HCT116 (cell line): ENCODE measurements at regions not wholly inside any gene's neighbourhood (a gene's known extent, or its start where the extent isn't known, plus 50 kb on each side); places are given as distances from the start of the nearest gene placed in this dataset.

Experiments used
- ATAC-seq: fragments of 200-7000 bp; cut with Tn5 transposase; 2 replicates; pipeline ENCODE4 v1.9.1; 2020; ENCODE audit warnings: mild to moderate bottlenecking, moderate library complexity
- BruUV-seq: library from RNA; stranded (reverse); fragments of 400-500 nt; replicated peaks from 2 replicates; lab custom pipeline; 2021; lab: Mats Ljungman, UMichigan
- CTCF ChIA-PET: fragments of 300-600 bp; sonication (Branson Sonifier 250); formaldehyde crosslinking; loops from one replicate; lab custom pipeline; 2021; ENCODE audit warnings: antibody characterized with exemption; lab: Charles Lee
- POLR2A ChIA-PET: fragments of 300-600, 350-600 bp; sonication (Branson Sonifier 250); formaldehyde crosslinking; loops from one replicate; lab custom pipeline; 2021; ENCODE audit warnings: antibody characterized with exemption; lab: Charles Lee
- RAD21 ChIA-PET, 2 experiments: fragments of 300-600 bp; sonication (Branson Sonifier 250); formaldehyde crosslinking; loops; one replicate each; lab custom pipeline; 2023; ENCODE audit warnings: low total read pairs in 2 of 2; ENCODE audit not compliant: uncharacterized antibody in 2 of 2, unreplicated experiment in 2 of 2, low non-redundant PET in 1 of 2; lab: Charles Lee
- DNase-seq: peaks from one replicate; pipeline ENCODE4 v3.0.0-alpha.2; 2010; ENCODE audit warnings: low read depth, low spot score
- H2AFZ ChIP-seq: fragments of 200-600 bp; shearing (Covaris generic), sonication (generic); 2 replicates; pipeline ENCODE4 v1.6.1; 2017; ENCODE audit warnings: low read depth, mixed run types, mixed read lengths, antibody characterized with exemption, low read length; ENCODE audit not compliant: poor library complexity, severe bottlenecking
- H3K27ac ChIP-seq: 2 replicates; pipeline ENCODE4 v1.5.1; 2012; ENCODE audit warnings: low read depth, low read length
- H3K27me3 ChIP-seq: fragments of 200-600 bp; sonication (generic); 2 replicates; pipeline ENCODE4 v1.6.1; 2016; ENCODE audit warnings: mixed run types, low read length, mixed read lengths; ENCODE audit not compliant: insufficient read depth
- H3K36me3 ChIP-seq, 2 experiments: fragments of 200-500 bp in 1 of 2; fragments of 200-600 bp in 1 of 2; sonication (Bioruptor generic) in 1 of 2; sonication (generic) in 1 of 2; 2 replicates each; pipeline versions ENCODE4 v1.5.1 to v1.6.1; 2014 to 2016; ENCODE audit warnings: low read length in 2 of 2, inconsistent platforms in 1 of 2, mixed read lengths in 1 of 2, mixed run types in 1 of 2; ENCODE audit not compliant: insufficient read depth in 2 of 2, control insufficient read depth in 1 of 2
- H3K4me1 ChIP-seq, 2 experiments: fragments of 200-600 bp in 1 of 2; sonication (generic) in 1 of 2; 2 replicates each; pipeline versions ENCODE4 v1.5.1 to v1.6.1; 2012 to 2017; ENCODE audit warnings: low read length in 2 of 2, inconsistent platforms in 1 of 2, mild to moderate bottlenecking in 1 of 2, mixed read lengths in 1 of 2, mixed run types in 1 of 2, moderate library complexity in 1 of 2; ENCODE audit not compliant: insufficient read depth in 2 of 2, control insufficient read depth in 1 of 2
- H3K4me2 ChIP-seq: fragments of 200-600 bp; sonication (generic); 2 replicates; pipeline ENCODE4 v1.6.1; 2017; ENCODE audit warnings: mixed run types, low read length, mixed read lengths
- H3K4me3 ChIP-seq, 2 experiments: fragments of 200-600 bp in 1 of 2; sonication (generic) in 1 of 2; replicated peaks in 1 of 2; 2 replicates each; pipeline ENCODE4 v1.5.1; 2011 to 2016; ENCODE audit warnings: low read length in 2 of 2, control low read depth in 1 of 2, low read depth in 1 of 2, mild to moderate bottlenecking in 1 of 2, mixed read lengths in 1 of 2, mixed run types in 1 of 2
- H3K79me2 ChIP-seq: fragments of 200-600 bp; sonication (generic); 2 replicates; pipeline ENCODE4 v1.6.1; 2017; ENCODE audit warnings: mild to moderate bottlenecking, mixed run types, low read length, moderate library complexity, mixed read lengths; ENCODE audit not compliant: insufficient read depth
- H3K9ac ChIP-seq: fragments of 200-600 bp; sonication (generic); 2 replicates; pipeline ENCODE4 v1.6.1; 2016; ENCODE audit warnings: low read length, mixed read lengths
- H3K9me2 ChIP-seq: fragments of 200-600 bp; sonication (generic), shearing (Covaris generic); 2 replicates; pipeline ENCODE4 v1.6.1; 2017; ENCODE audit warnings: mixed run types, mild to moderate bottlenecking, moderate library complexity; ENCODE audit not compliant: insufficient read depth
- H3K9me3 ChIP-seq, 2 experiments: fragments of 200-500 bp in 1 of 2; fragments of 200-600 bp in 1 of 2; sonication (Bioruptor generic) in 1 of 2; sonication (generic) in 1 of 2; 2 replicates each; pipeline ENCODE4 v1.6.1; 2014 to 2017; ENCODE audit warnings: low read length in 2 of 2, mixed read lengths in 2 of 2, inconsistent platforms in 1 of 2, low read depth in 1 of 2, mild to moderate bottlenecking in 1 of 2, mixed run types in 1 of 2, moderate library complexity in 1 of 2; ENCODE audit not compliant: control insufficient read depth in 1 of 2, insufficient read depth in 1 of 2
- H4K20me1 ChIP-seq: fragments of 200-600 bp; sonication (generic), shearing (Covaris generic); 2 replicates; pipeline ENCODE4 v1.6.1; 2017; ENCODE audit warnings: mixed run types, mild to moderate bottlenecking, moderate library complexity; ENCODE audit not compliant: insufficient read depth
- EZH2phosphoT487 ChIP-seq: fragments of 200-600 bp; IDR thresholded peaks from 2 replicates; pipeline ENCODE4 v1.6.1; 2018; ENCODE audit warnings: antibody characterized with exemption, borderline replicate concordance
- ZFX ChIP-seq: fragments of 450-650 bp; IDR thresholded peaks from 2 replicates; pipeline ENCODE4 v1.6.1; 2017
- intact Hi-C: fragments of 100-400 bp; cut with micrococcal nuclease; formaldehyde crosslinking; loops from 2 replicates; pipeline ENCODE4 v1.10.0; 2022
- TF ChIP-seq, protein P1 (sequence below): IDR thresholded peaks from 2 replicates; pipeline ENCODE4 v1.6.1; 2012; ENCODE audit warnings: low read depth
- TF ChIP-seq, protein P2 (sequence below): IDR thresholded peaks from 2 replicates; pipeline ENCODE4 v1.6.1; 2012
- TF ChIP-seq, protein P3 (sequence below), 3 experiments: fragments of 200-600 bp in 1 of 3; sonication (generic) in 1 of 3; IDR thresholded peaks in 2 of 3; conservative IDR thresholded peaks in 1 of 3; 2 replicates each; pipeline ENCODE4 v1.5.1; 2012 to 2017; ENCODE audit warnings: low read depth in 2 of 3, low read length in 2 of 3, antibody characterized with exemption in 1 of 3, borderline replicate concordance in 1 of 3, control low read depth in 1 of 3, mild to moderate bottlenecking in 1 of 3, mixed read lengths in 1 of 3, mixed run types in 1 of 3, moderate library complexity in 1 of 3; ENCODE audit not compliant: insufficient read depth in 1 of 3

DNA sequence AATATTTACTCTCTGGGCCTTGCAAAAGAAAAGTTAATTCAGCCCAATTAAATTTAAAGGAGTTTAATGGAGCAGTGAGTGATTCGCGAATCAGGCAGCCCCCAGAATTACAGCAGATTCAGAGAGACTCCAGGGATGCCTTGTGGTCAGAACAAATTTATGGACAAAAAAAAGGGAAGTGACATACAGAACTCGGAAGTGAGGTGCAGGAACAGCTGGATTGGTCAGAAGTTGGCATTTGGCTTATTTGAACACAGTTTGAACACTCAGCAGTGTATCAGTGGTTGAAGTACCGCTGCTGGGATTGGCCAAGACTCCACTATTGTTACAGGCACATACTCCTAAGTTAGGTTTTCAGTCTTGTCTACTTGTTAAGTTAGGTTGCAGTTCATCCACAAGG lies 145.0 kb upstream of the GAP43 start:
- Histone ChIP-seq H3K27me3 (no peaks in the 10 kb centered on the region), H3K4me3 (no peak overlapping the region), H3K79me2 (no peaks in the 10 kb centered on the region), H3K27ac (no peak overlapping the region), H4K20me1 (no peaks in the 10 kb centered on the region), H3K4me2 (no peak overlapping the region), H3K4me1 (no peaks in the 10 kb centered on the region), H3K9me2 (no peaks in the 10 kb centered on the region), H3K9me3 (no peaks in the 10 kb centered on the region), H2AFZ (no peak overlapping the region), H3K36me3 (no peaks in the 10 kb centered on the region), H3K9ac (no peak overlapping the region)
- DNase-seq: no peak
- RAD21 ChIA-PET: no interaction called here
- POLR2A ChIA-PET: no interaction called here
- BruUV-seq: no TSS peak
- intact Hi-C loops: no loop called here
- CTCF ChIA-PET: no interaction called here
- TF ChIP-seq, protein P1, sequence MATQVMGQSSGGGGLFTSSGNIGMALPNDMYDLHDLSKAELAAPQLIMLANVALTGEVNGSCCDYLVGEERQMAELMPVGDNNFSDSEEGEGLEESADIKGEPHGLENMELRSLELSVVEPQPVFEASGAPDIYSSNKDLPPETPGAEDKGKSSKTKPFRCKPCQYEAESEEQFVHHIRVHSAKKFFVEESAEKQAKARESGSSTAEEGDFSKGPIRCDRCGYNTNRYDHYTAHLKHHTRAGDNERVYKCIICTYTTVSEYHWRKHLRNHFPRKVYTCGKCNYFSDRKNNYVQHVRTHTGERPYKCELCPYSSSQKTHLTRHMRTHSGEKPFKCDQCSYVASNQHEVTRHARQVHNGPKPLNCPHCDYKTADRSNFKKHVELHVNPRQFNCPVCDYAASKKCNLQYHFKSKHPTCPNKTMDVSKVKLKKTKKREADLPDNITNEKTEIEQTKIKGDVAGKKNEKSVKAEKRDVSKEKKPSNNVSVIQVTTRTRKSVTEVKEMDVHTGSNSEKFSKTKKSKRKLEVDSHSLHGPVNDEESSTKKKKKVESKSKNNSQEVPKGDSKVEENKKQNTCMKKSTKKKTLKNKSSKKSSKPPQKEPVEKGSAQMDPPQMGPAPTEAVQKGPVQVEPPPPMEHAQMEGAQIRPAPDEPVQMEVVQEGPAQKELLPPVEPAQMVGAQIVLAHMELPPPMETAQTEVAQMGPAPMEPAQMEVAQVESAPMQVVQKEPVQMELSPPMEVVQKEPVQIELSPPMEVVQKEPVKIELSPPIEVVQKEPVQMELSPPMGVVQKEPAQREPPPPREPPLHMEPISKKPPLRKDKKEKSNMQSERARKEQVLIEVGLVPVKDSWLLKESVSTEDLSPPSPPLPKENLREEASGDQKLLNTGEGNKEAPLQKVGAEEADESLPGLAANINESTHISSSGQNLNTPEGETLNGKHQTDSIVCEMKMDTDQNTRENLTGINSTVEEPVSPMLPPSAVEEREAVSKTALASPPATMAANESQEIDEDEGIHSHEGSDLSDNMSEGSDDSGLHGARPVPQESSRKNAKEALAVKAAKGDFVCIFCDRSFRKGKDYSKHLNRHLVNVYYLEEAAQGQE: no peak
- TF ChIP-seq, protein P2, sequence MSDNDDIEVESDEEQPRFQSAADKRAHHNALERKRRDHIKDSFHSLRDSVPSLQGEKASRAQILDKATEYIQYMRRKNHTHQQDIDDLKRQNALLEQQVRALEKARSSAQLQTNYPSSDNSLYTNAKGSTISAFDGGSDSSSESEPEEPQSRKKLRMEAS: no peak
- TF ChIP-seq ZFX: no peak
- no peak for TF ChIP-seq EZH2phosphoT487
- TF ChIP-seq, protein P3, sequence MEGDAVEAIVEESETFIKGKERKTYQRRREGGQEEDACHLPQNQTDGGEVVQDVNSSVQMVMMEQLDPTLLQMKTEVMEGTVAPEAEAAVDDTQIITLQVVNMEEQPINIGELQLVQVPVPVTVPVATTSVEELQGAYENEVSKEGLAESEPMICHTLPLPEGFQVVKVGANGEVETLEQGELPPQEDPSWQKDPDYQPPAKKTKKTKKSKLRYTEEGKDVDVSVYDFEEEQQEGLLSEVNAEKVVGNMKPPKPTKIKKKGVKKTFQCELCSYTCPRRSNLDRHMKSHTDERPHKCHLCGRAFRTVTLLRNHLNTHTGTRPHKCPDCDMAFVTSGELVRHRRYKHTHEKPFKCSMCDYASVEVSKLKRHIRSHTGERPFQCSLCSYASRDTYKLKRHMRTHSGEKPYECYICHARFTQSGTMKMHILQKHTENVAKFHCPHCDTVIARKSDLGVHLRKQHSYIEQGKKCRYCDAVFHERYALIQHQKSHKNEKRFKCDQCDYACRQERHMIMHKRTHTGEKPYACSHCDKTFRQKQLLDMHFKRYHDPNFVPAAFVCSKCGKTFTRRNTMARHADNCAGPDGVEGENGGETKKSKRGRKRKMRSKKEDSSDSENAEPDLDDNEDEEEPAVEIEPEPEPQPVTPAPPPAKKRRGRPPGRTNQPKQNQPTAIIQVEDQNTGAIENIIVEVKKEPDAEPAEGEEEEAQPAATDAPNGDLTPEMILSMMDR (IDR thresholded peaks at IDR 0.05 in 2 of 3, conservative IDR thresholded peaks at IDR 0.05 in 1 of 3; ENCODE audit: borderline replicate concordance in 1 of 3, insufficient read depth in 1 of 3, low read depth in 2 of 3, low read length in 2 of 3): no peak
- no peak for ATAC-seq
